Neuronal stem cell (in vitro differentiated cells): ENCODE measurements at regions not wholly inside any gene's neighbourhood (a gene's known extent, or its start where the extent isn't known, plus 50 kb on each side); places are given as distances from the start of the nearest gene placed in this dataset.

ENCODE experiments used
- DNase-seq: peaks from one replicate; pipeline ENCODE4 v3.0.0-alpha.2; 2013; ENCODE audit warnings: low spot score
- H2AFZ ChIP-seq: one replicate; pipeline ENCODE4 v1.6.1; 2013; ENCODE audit warnings: mild to moderate bottlenecking, low read length, inconsistent platforms
- H2AK5ac ChIP-seq: 2 replicates; pipeline ENCODE4 v1.6.1; 2013; ENCODE audit warnings: low read depth, mild to moderate bottlenecking, inconsistent platforms, low read length, moderate library complexity, mixed read lengths
- H2BK120ac ChIP-seq: 2 replicates; pipeline ENCODE4 v1.6.1; 2013; ENCODE audit warnings: low read depth, mild to moderate bottlenecking, inconsistent platforms, low read length, moderate library complexity, mixed read lengths
- H2BK12ac ChIP-seq: one replicate; pipeline ENCODE4 v1.6.1; 2013; ENCODE audit warnings: low read length, inconsistent platforms
- H2BK15ac ChIP-seq: 2 replicates; pipeline ENCODE4 v1.6.1; 2013; ENCODE audit warnings: mild to moderate bottlenecking, low read length, inconsistent platforms, mixed read lengths
- H2BK5ac ChIP-seq: one replicate; pipeline ENCODE4 v1.6.1; 2013; ENCODE audit warnings: inconsistent platforms, mild to moderate bottlenecking, low read length, moderate library complexity
- H3K14ac ChIP-seq: one replicate; pipeline ENCODE4 v1.6.1; 2013; ENCODE audit warnings: low read length, inconsistent platforms
- H3K18ac ChIP-seq: 2 replicates; pipeline ENCODE4 v1.6.1; 2013; ENCODE audit warnings: low read length, inconsistent platforms
- H3K23ac ChIP-seq: 2 replicates; pipeline ENCODE4 v1.6.1; 2013; ENCODE audit warnings: low read depth, mild to moderate bottlenecking, mixed read lengths, low read length, inconsistent platforms; ENCODE audit not compliant: poor library complexity
- H3K27ac ChIP-seq: replicated peaks from 3 replicates; pipeline ENCODE4 v1.5.1; 2013; ENCODE audit warnings: low read length, inconsistent platforms
- H3K27me3 ChIP-seq, 3 experiments: 2 replicates each; pipeline ENCODE4 v1.6.1; 2013; ENCODE audit warnings: low read length in 3 of 3, mild to moderate bottlenecking in 2 of 3, inconsistent platforms in 1 of 3, low read depth in 1 of 3, mixed read lengths in 1 of 3, moderate library complexity in 1 of 3; ENCODE audit not compliant: control insufficient read depth in 3 of 3, insufficient read depth in 3 of 3
- H3K36me3 ChIP-seq, 2 donors: replicated peaks in 1 of 2; 2 replicates each; pipeline ENCODE4 v1.6.1; 2013; ENCODE audit warnings: low read length in 2 of 2; ENCODE audit not compliant: control insufficient read depth in 2 of 2, insufficient read depth in 2 of 2
- H3K4ac ChIP-seq: 2 replicates; pipeline ENCODE4 v1.6.1; 2013; ENCODE audit warnings: inconsistent platforms, mild to moderate bottlenecking, low read length, moderate library complexity
- H3K4me1 ChIP-seq, 2 donors: 1 replicate in 1 of 2; 2 replicates in 1 of 2; pipeline ENCODE4 v1.6.1; 2013; ENCODE audit warnings: low read length in 2 of 2, low read depth in 1 of 2; ENCODE audit not compliant: control insufficient read depth in 2 of 2, insufficient read depth in 1 of 2
- H3K4me2 ChIP-seq: one replicate; pipeline ENCODE4 v1.6.1; 2013; ENCODE audit warnings: mild to moderate bottlenecking, low read length, inconsistent platforms; ENCODE audit not compliant: insufficient read depth, poor library complexity, severe bottlenecking
- H3K4me3 ChIP-seq, 2 donors: 2 replicates each; pipeline ENCODE4 v1.5.1; 2013; ENCODE audit warnings: low read length in 2 of 2, mild to moderate bottlenecking in 2 of 2, inconsistent platforms in 1 of 2, moderate library complexity in 1 of 2
- H3K79me1 ChIP-seq: one replicate; pipeline ENCODE4 v1.6.1; 2013; ENCODE audit warnings: low read depth, mild to moderate bottlenecking, inconsistent platforms, low read length, moderate library complexity
- H3K9ac ChIP-seq: one replicate; pipeline ENCODE4 v1.6.1; 2013; ENCODE audit warnings: mild to moderate bottlenecking, low read depth, low read length, inconsistent platforms; ENCODE audit not compliant: poor library complexity
- H3K9me3 ChIP-seq, 2 donors: replicated peaks in 1 of 2; 2 replicates each; pipeline versions ENCODE3 to v1.6.1; 2013; ENCODE audit warnings: low read length in 2 of 2, mild to moderate bottlenecking in 2 of 2, inconsistent platforms in 1 of 2, low read depth in 1 of 2, mixed read lengths in 1 of 2, moderate library complexity in 1 of 2; ENCODE audit not compliant: control insufficient read depth in 2 of 2, insufficient read depth in 1 of 2
- H4K8ac ChIP-seq: one replicate; pipeline ENCODE4 v1.6.1; 2013; ENCODE audit warnings: low read depth, mild to moderate bottlenecking, inconsistent platforms, low read length, moderate library complexity
- H4K91ac ChIP-seq: one replicate; pipeline ENCODE4 v1.6.1; 2013; ENCODE audit warnings: low read length, low read depth, mild to moderate bottlenecking, inconsistent platforms; ENCODE audit not compliant: poor library complexity
- WGBS, 2 donors: extraction: QIAGEN DNeasy Blood & Tissue Kit; methylation state at CpG; one replicate each; pipeline ENCODE4 v1.1.7; 2013; ENCODE audit warnings: missing lambda C conversion rate in 2 of 2, mixed read lengths in 1 of 2; ENCODE audit not compliant: insufficient read length in 2 of 2, insufficient replicate concordance in 1 of 2; ENCODE audit errors: extremely low coverage in 2 of 2; 5-methylcytosine and 5-hydroxymethylcytosine counted together

- H3K23ac ChIP-seq: no peak overlapping the region
- H3K36me3 ChIP-seq: no peaks in the 10 kb centered on the region
- no peak overlapping the region for H4K91ac ChIP-seq
- H2BK120ac ChIP-seq: no peak overlapping the region
- no peak overlapping the region for H2BK5ac ChIP-seq
- no peak overlapping the region for H3K4me3 ChIP-seq
- H4K8ac ChIP-seq: no peak overlapping the region
- no peak overlapping the region for H2BK15ac ChIP-seq
- H3K18ac ChIP-seq: no peak overlapping the region
- H3K27me3 ChIP-seq: no peaks in the 10 kb centered on the region
- no peaks in the 10 kb centered on the region for H3K79me1 ChIP-seq
- no peak overlapping the region for H3K14ac ChIP-seq
- WGBS, 2 donors: no CpG with 5 or more reads among the region's 3 CpGs
- H3K9me3 ChIP-seq: no peaks in the 10 kb centered on the region
- H2AK5ac ChIP-seq: no peak overlapping the region
- no peak overlapping the region for H2AFZ ChIP-seq
- H3K9ac ChIP-seq: no peak overlapping the region
- no peak overlapping the region for H3K4me2 ChIP-seq
- no peaks in the 10 kb centered on the region for H3K4me1 ChIP-seq
- H2BK12ac ChIP-seq: no peak overlapping the region
- no peak for DNase-seq
- H3K27ac ChIP-seq: no peak overlapping the region
- no peak overlapping the region for H3K4ac ChIP-seq
These were observed 94.5 kb downstream of the SCP2D1 start for GRCh38 chr20:18908109-18908508.

GRCh38 chr20:18909254-18909653 lies 95.7 kb downstream of the SCP2D1 start:
- Histone ChIP-seq H3K27ac (no peak overlapping the region), H3K4ac (no peak overlapping the region), H3K9ac (no peak overlapping the region), H3K79me1 (no peaks in the 10 kb centered on the region), H2BK15ac (no peak overlapping the region), H2AFZ (no peak overlapping the region), H3K23ac (no peak overlapping the region), H3K4me3 (no peak overlapping the region), H2BK12ac (no peak overlapping the region), H2AK5ac (no peak overlapping the region), H2BK5ac (no peak overlapping the region), H3K36me3 (no peaks in the 10 kb centered on the region), H4K91ac (no peak overlapping the region), H3K4me1 (no peaks in the 10 kb centered on the region), H3K18ac (no peak overlapping the region), H3K4me2 (no peak overlapping the region), H2BK120ac (no peak overlapping the region), H3K14ac (no peak overlapping the region), H3K9me3 (no peaks in the 10 kb centered on the region), H3K27me3 (no peaks in the 10 kb centered on the region), H4K8ac (no peak overlapping the region)
- no peak for DNase-seq

GRCh38 chr20:18913701-18914100 lies 100.1 kb downstream of the SCP2D1 start:
- Histone ChIP-seq H4K8ac (no peak overlapping the region), H2BK15ac (no peak overlapping the region), H2BK5ac (no peak overlapping the region), H3K9ac (no peak overlapping the region), H3K79me1 (no peaks in the 10 kb centered on the region), H3K23ac (no peak overlapping the region), H2AK5ac (no peak overlapping the region), H3K18ac (no peak overlapping the region), H3K4me1 (no peaks in the 10 kb centered on the region), H3K4me2 (no peak overlapping the region), H3K36me3 (no peaks in the 10 kb centered on the region), H2AFZ (no peak overlapping the region), H3K27ac (no peak overlapping the region), H2BK120ac (no peak overlapping the region), H3K14ac (no peak overlapping the region), H3K9me3 (no peaks in the 10 kb centered on the region), H3K27me3 (no peaks in the 10 kb centered on the region), H3K4me3 (no peak overlapping the region), H3K4ac (no peak overlapping the region), H2BK12ac (no peak overlapping the region), H4K91ac (no peak overlapping the region)
- no peak for DNase-seq
- no CpG with 5 or more reads among the region's 1 CpG for WGBS, 2 donors

GRCh38 chr20:18914796-18915195 lies 101.2 kb downstream of the SCP2D1 start:
- Histone ChIP-seq H3K4me1 (no peaks in the 10 kb centered on the region), H4K8ac (no peak overlapping the region), H3K4ac (no peak overlapping the region), H2BK120ac (no peak overlapping the region), H2BK5ac (no peak overlapping the region), H2BK15ac (no peak overlapping the region), H3K9me3 (no peaks in the 10 kb centered on the region), H3K79me1 (no peaks in the 10 kb centered on the region), H3K9ac (no peak overlapping the region), H3K36me3 (no peaks in the 10 kb centered on the region), H2AFZ (no peak overlapping the region), H3K18ac (no peak overlapping the region), H3K4me2 (no peak overlapping the region), H4K91ac (no peak overlapping the region), H2AK5ac (no peak overlapping the region), H3K27ac (no peak overlapping the region), H2BK12ac (no peak overlapping the region), H3K4me3 (no peak overlapping the region), H3K27me3 (no peaks in the 10 kb centered on the region), H3K14ac (no peak overlapping the region), H3K23ac (no peak overlapping the region)
- no CpG with 5 or more reads among the region's 2 CpGs for WGBS, 2 donors
- no peak for DNase-seq
